ENCODE measurements at regions not wholly inside any gene's neighbourhood (a gene's known extent, or its start where the extent isn't known, plus 50 kb on each side); places are given as distances from the start of the nearest gene placed in this dataset.
A peak's percentile ranks its signal among the peaks of the same experiment; 100 is the strongest.
"Not testable (repeated sequence)": the region's sequence is repeated elsewhere in the genome, so short reads cannot be mapped to it uniquely, and the experiment has no call there.

DNA sequence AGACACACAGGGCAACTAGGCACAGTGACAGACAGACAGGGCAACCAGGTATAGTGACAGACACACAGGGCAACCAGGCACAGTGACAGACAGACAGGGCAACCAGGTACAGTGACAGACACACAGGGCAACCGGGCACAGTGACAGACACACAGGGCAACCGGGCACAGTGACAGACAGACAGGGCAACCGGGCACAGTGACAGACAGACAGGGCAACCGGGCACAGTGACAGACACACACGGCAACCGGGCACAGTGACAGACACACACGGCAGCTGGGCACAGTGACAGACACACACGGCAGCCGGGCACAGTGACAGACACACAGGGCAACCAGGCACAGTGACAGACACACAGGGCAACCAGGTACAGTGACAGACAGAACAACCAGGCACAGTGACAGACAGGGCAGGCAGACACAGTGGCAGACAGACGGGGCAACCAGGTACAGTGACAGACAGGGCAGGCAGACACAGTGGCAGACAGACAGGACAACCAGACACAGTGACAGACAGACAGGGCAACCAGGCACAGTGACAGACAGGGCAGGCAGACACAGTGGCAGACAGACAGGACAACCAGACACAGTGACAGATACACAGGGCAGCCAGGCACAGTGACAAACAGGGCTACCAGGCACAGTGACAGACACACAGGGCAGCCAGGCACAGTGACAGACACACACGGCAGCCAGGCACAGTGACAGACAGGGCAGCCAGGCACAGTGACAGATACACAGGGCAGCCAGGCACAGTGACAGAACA, 64.7 kb upstream of the RAB6C start:
- Mint-ChIP-seq H3K36me3 (ENCODE audit: insufficient read depth) (peaks cover 2% of the 10 kb centered on the region), H3K27ac (no peak overlapping the region), H3K4me1 (ENCODE audit: low read depth) (no peaks in the 10 kb centered on the region), H3K27me3 (peaks cover 16% of the 10 kb centered on the region), H3K9me3 (ENCODE audit: low read depth) (peaks cover 15% of the 10 kb centered on the region), H3K4me3 (ENCODE audit: low read depth) (no peak overlapping the region)
- DNase-seq (ENCODE audit: low spot score, unreplicated experiment) = no peak
- TF ChIP-seq, protein P1, sequence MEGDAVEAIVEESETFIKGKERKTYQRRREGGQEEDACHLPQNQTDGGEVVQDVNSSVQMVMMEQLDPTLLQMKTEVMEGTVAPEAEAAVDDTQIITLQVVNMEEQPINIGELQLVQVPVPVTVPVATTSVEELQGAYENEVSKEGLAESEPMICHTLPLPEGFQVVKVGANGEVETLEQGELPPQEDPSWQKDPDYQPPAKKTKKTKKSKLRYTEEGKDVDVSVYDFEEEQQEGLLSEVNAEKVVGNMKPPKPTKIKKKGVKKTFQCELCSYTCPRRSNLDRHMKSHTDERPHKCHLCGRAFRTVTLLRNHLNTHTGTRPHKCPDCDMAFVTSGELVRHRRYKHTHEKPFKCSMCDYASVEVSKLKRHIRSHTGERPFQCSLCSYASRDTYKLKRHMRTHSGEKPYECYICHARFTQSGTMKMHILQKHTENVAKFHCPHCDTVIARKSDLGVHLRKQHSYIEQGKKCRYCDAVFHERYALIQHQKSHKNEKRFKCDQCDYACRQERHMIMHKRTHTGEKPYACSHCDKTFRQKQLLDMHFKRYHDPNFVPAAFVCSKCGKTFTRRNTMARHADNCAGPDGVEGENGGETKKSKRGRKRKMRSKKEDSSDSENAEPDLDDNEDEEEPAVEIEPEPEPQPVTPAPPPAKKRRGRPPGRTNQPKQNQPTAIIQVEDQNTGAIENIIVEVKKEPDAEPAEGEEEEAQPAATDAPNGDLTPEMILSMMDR (IDR thresholded peaks at IDR 0.05; ENCODE audit: unreplicated experiment) = no peak

DNA sequence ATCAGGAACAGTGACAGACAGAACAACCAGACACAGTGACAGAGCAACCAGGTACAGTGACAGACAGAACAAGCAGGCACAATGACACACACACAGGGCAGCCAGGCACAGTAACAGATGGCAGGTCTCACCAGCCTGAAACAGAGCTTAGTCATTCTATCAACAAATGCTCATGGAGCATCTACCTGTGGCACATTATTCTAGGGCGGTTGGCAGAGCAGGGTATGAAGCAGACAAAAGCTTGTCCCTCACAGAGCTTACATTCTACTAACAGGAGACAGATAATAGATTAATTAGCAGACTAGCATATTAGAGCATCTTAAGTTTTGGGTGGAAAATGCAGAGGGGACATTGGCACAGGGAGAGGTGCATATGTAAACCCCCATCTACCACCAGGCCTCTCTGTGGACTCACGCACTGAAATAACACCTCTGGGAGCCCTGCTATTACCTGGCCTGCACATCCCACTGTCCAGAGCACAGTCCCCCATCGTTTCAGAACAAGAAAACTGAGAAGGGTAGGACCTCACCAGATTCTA, 64.1 kb upstream of the RAB6C start:
- Mint-ChIP-seq H3K27me3 (peaks cover 15% of the 10 kb centered on the region), H3K27ac (no peak overlapping the region), H3K36me3 (ENCODE audit: insufficient read depth) (peaks cover 2% of the 10 kb centered on the region), H3K4me3 (ENCODE audit: low read depth) (no peak overlapping the region), H3K9me3 (ENCODE audit: low read depth) (peaks cover 21% of the 10 kb centered on the region), H3K4me1 (ENCODE audit: low read depth) (peaks cover 2% of the 10 kb centered on the region)
- DNase-seq (ENCODE audit: low spot score, unreplicated experiment) = no peak
- TF ChIP-seq, protein P1 (IDR thresholded peaks at IDR 0.05; ENCODE audit: unreplicated experiment) = no peak

DNA sequence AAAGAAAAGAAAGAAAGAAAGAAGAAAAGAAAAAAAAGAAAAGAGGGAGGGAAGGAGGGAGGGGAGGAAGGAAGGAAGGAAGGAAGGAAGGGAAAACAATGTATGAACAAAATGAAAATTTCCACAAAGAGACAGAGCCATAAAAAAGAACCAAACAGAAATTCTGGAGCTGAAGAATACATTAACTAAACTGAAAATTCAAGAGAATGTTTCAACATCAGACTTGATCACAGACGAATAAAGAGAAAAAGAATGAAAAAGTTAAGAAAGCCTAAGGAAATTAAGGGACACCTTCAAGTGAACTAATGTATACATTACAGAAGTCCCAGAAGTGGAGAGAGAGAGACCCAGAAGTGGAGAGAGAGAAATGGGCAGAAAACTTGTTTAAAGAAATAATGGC, 60.9 kb upstream of the RAB6C start:
- H3K9me3 Mint-ChIP-seq (ENCODE audit: low read depth) = peaks cover 21% of the 10 kb centered on the region
- no peak for DNase-seq (ENCODE audit: low spot score, unreplicated experiment)
- H3K4me3 Mint-ChIP-seq (ENCODE audit: low read depth) = no peak overlapping the region
- H3K27me3 Mint-ChIP-seq = peaks cover 18% of the 10 kb centered on the region
- H3K27ac Mint-ChIP-seq = no peak overlapping the region
- H3K4me1 Mint-ChIP-seq (ENCODE audit: low read depth) = peaks cover 5% of the 10 kb centered on the region
- H3K36me3 Mint-ChIP-seq (ENCODE audit: insufficient read depth) = peaks cover 2% of the 10 kb centered on the region
- TF ChIP-seq, protein P1 (IDR thresholded peaks at IDR 0.05; ENCODE audit: unreplicated experiment) = no peak

DNA sequence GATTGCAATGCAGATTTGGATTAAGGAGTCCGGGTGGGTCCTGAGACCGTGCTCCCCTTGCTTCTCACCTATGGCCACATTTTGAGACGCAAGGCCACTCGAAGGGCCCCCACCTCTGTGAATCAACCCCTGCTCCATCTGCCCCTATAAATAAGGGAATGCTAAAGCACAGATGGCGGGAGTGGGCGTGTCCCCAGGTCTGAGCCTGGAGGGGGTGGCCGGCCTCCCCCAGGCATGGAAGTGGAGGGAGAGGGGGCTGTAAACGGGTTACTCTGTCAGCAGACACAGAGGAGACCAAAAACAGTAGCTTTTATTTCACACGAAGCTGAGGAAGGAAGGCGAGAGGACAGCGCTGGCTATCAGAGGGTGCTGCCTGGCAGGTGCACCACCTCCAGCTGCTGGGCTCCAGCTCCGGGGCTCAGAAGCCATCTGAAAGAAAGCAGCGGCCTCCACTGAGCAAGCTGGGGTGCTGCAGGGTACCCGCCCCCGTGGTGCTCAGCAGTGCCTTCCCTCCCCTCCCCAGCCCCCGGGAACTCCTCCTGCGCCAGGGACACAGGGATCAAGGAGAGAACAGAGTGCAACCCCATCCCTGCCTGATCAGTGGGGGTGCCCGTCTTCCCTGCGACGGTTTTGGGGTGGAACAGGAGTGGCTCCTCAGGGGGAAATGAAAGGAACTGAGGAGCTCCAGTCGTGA, 56.7 kb upstream of the RAB6C start:
- H3K36me3 Mint-ChIP-seq (ENCODE audit: insufficient read depth) = peaks cover 2% of the 10 kb centered on the region
- peaks cover 15% of the 10 kb centered on the region for H3K27me3 Mint-ChIP-seq
- no peak for DNase-seq (ENCODE audit: low spot score, unreplicated experiment)
- peaks cover 8% of the 10 kb centered on the region for H3K4me1 Mint-ChIP-seq (ENCODE audit: low read depth)
- TF ChIP-seq, protein P1 (IDR thresholded peaks at IDR 0.05; ENCODE audit: unreplicated experiment) = no peak
- H3K4me3 Mint-ChIP-seq (ENCODE audit: low read depth) = peak overlapping the region; percentile 52
- H3K9me3 Mint-ChIP-seq (ENCODE audit: low read depth) = peaks cover 21% of the 10 kb centered on the region
- no peak overlapping the region for H3K27ac Mint-ChIP-seq

DNA sequence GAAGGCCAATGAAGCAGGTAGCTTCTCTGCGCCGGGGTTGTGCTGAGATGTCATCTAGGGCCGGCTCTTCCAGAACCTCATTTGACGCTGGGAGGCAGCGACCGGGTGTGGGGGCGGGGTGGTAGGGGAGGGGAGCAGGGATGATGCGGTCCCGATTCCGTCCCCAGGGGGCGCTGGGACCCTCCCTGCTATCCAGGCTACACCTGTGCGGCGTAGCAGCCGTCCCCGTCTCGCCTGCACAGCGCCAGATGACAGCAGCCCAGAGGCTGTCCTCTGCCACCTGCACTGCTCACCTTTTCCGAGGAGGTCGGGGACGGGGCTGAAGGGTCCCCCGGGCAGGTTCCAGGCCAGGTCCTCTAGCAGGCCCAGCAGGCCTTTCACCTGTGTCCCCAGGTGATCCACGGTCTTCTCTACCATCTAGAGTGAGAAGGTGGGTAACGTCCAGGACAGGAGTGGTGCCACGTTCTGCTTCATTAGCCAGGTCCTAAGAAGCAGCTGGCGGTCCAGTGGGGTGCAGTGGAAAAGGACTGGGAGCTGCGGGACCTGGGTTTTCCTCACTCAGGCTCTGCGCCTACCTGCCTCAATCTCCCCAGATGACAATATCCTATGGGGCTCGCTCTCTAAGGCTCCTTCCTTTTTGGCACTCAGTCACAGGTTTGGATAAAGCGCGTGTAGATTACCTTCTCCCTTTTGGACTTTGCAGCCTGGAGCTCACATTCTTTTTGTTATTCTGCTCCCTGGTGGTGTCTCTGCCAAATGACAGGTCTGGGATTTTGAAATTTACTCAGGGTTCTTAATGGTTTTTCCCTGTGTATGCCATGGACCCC, 56.0 kb upstream of the RAB6C start:
- Mint-ChIP-seq H3K27ac (peak overlapping the region; percentile 7), H3K36me3 (ENCODE audit: insufficient read depth) (peaks cover 2% of the 10 kb centered on the region), H3K4me1 (ENCODE audit: low read depth) (peaks cover 8% of the 10 kb centered on the region), H3K9me3 (ENCODE audit: low read depth) (peaks cover 16% of the 10 kb centered on the region), H3K4me3 (ENCODE audit: low read depth) (peak overlapping the region; percentile 58), H3K27me3 (peaks cover 19% of the 10 kb centered on the region)
- TF ChIP-seq, protein P1 (IDR thresholded peaks at IDR 0.05; ENCODE audit: unreplicated experiment) = peak; percentile 67
- peak; percentile 79 for DNase-seq (ENCODE audit: low spot score, unreplicated experiment)

DNA sequence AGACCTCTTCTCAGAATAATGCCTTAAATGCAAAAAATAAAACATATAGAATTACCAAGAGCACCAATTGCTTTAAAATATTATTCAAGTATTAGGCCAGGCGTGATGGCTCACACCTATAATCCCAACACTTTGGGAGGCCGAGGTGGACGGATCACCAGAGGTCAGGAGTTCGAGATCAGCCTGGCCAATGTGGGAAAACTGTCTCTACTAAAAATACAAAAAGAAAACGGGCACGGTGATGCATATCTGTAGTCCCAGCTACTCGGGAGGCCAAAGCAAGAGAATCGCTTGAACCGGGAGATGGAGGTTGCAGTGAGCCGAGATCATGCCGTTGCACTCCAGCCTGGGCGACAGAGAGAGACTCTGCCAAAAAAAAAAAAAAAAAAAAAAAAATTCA, 55.4 kb upstream of the RAB6C start:
- not testable (repeated sequence) for DNase-seq (ENCODE audit: low spot score, unreplicated experiment); H3K4me1 Mint-ChIP-seq (ENCODE audit: low read depth); H3K4me3 Mint-ChIP-seq (ENCODE audit: low read depth); H3K27ac Mint-ChIP-seq; H3K36me3 Mint-ChIP-seq (ENCODE audit: insufficient read depth)
- Mint-ChIP-seq H3K27me3 (peaks cover 21% of the 10 kb centered on the region), H3K9me3 (ENCODE audit: low read depth) (peaks cover 12% of the 10 kb centered on the region)
